Thoracic aorta (tissue), 2 donors: ENCODE measurements at regions not wholly inside any gene's neighbourhood (a gene's known extent, or its start where the extent isn't known, plus 50 kb on each side); places are given as distances from the start of the nearest gene placed in this dataset.

Experiments used
- ATAC-seq: fragments of 150-250 bp; one replicate; pipeline ENCODE4 v1.8.0; 2017; ENCODE audit warnings: low read depth; ENCODE audit not compliant: insufficient number of reproducible peaks, low FRiP score
- DNase-seq: peaks from one replicate; pipeline ENCODE4 v3.0.0-alpha.2; 2020; ENCODE audit warnings: low spot score
- H3K27ac ChIP-seq, 2 donors: fragments of 200-600 bp; sonication (generic); 1 replicate in 1 of 2; 2 replicates in 1 of 2; pipeline ENCODE4 v1.5.1; 2016; ENCODE audit warnings: mild to moderate bottlenecking in 2 of 2, moderate library complexity in 2 of 2
- H3K27me3 ChIP-seq: fragments of 200-600 bp; sonication (generic); replicated peaks from 2 replicates; pipeline ENCODE4 v1.6.0; 2016; ENCODE audit warnings: mild to moderate bottlenecking; ENCODE audit not compliant: insufficient read depth
- H3K36me3 ChIP-seq: fragments of 200-600 bp; sonication (generic); one replicate; pipeline ENCODE4 v1.5.1; 2016
- H3K4me1 ChIP-seq, 2 donors: fragments of 200-600 bp; sonication (generic); 1 replicate in 1 of 2; 2 replicates in 1 of 2; pipeline versions ENCODE4 v1.5.1 to v1.6.0; 2016; ENCODE audit warnings: low read depth in 2 of 2, mild to moderate bottlenecking in 1 of 2; ENCODE audit not compliant: control insufficient read depth in 1 of 2
- H3K4me3 ChIP-seq: fragments of 200-600 bp; sonication (generic); 2 replicates; pipeline ENCODE4 v1.5.1; 2016; ENCODE audit warnings: mild to moderate bottlenecking
- H3K9me3 ChIP-seq: fragments of 200-600 bp; sonication (generic); 2 replicates; pipeline ENCODE4 v1.5.1; 2016
- CTCF ChIP-seq: fragments of 200-600 bp; sonication (generic); IDR thresholded peaks from one replicate; pipeline ENCODE4 v1.5.1; 2019; ENCODE audit warnings: antibody characterized with exemption

- H3K9me3 ChIP-seq: no peaks in the 10 kb centered on the region
- no peak overlapping the region for H3K4me3 ChIP-seq
- no peak for ATAC-seq
- H3K36me3 ChIP-seq: no peaks in the 10 kb centered on the region
- no peak for DNase-seq
- H3K27me3 ChIP-seq: no peaks in the 10 kb centered on the region
- no peak overlapping the region for H3K27ac ChIP-seq
- TF ChIP-seq CTCF: no peak
- no peaks in the 10 kb centered on the region for H3K4me1 ChIP-seq
Observed at GRCh38 chr10:20999699-21000098, 102.6 kb upstream of the NEBL start.

- no peak overlapping the region for H3K4me3 ChIP-seq
- ATAC-seq (no peak), DNase-seq (no peak)
- TF ChIP-seq CTCF: no peak
- H3K27ac ChIP-seq: no peak overlapping the region
- no peaks in the 10 kb centered on the region for H3K9me3 ChIP-seq
- H3K36me3 ChIP-seq: no peaks in the 10 kb centered on the region
- H3K4me1 ChIP-seq: no peaks in the 10 kb centered on the region
- H3K27me3 ChIP-seq: no peaks in the 10 kb centered on the region
Observed at GRCh38 chr10:20998036-20998435, 100.9 kb upstream of the NEBL start.

- no peak for ATAC-seq
- no peak overlapping the region for H3K27ac ChIP-seq
Observed at GRCh38 chr10:20995123-20995987, 98.2 kb upstream of the NEBL start.

GRCh38 chr10:20993830-20994527 is 96.9 kb upstream of the NEBL start:
- DNase-seq (no peak), ATAC-seq (no peak)
- no peak for TF ChIP-seq CTCF
- no peaks in the 10 kb centered on the region for H3K27me3 ChIP-seq
- H3K4me1 ChIP-seq: no peaks in the 10 kb centered on the region
- no peak overlapping the region for H3K4me3 ChIP-seq
- H3K36me3 ChIP-seq: no peaks in the 10 kb centered on the region
- no peaks in the 10 kb centered on the region for H3K9me3 ChIP-seq
- no peak overlapping the region for H3K27ac ChIP-seq

More at GRCh38 chr10:20995123-20995987, 98.2 kb upstream of the NEBL start:
- TF ChIP-seq CTCF: no peak
- no peaks in the 10 kb centered on the region for H3K27me3 ChIP-seq
- no peaks in the 10 kb centered on the region for H3K9me3 ChIP-seq
- H3K4me1 ChIP-seq: no peaks in the 10 kb centered on the region
- DNase-seq: no peak
- no peak overlapping the region for H3K4me3 ChIP-seq
- no peaks in the 10 kb centered on the region for H3K36me3 ChIP-seq

GRCh38 chr10:20993389-20993788 is 96.3 kb upstream of the NEBL start:
- no peak for DNase-seq
- no peaks in the 10 kb centered on the region for H3K4me1 ChIP-seq
- ATAC-seq: no peak

More at GRCh38 chr10:20993389-20993788, 96.3 kb upstream of the NEBL start:
- H3K36me3 ChIP-seq: no peaks in the 10 kb centered on the region
- no peak overlapping the region for H3K4me3 ChIP-seq
- H3K27ac ChIP-seq: no peak overlapping the region
- H3K27me3 ChIP-seq: no peaks in the 10 kb centered on the region
- no peaks in the 10 kb centered on the region for H3K9me3 ChIP-seq
- no peak for TF ChIP-seq CTCF
